GM13976 (cell line): ENCODE measurements at regions not wholly inside any gene's neighbourhood (a gene's known extent, or its start where the extent isn't known, plus 50 kb on each side); places are given as distances from the start of the nearest gene placed in this dataset.

Experiments
- DNase-seq: peaks from one replicate; pipeline ENCODE4 v3.0.0; 2012; ENCODE audit warnings: low spot score
- in situ Hi-C: fragments of 300-500 bp; cut with MboI; formaldehyde crosslinking; loops from one replicate; pipeline ENCODE4 v1.12.0; 2022; ENCODE audit warnings: low sequenced_read_pairs, mixed read lengths, inconsistent platforms; ENCODE audit not compliant: unreplicated experiment
- TF ChIP-seq, protein P1 (sequence below): IDR thresholded peaks from 2 replicates; pipeline ENCODE4 v1.5.1; 2012; ENCODE audit warnings: borderline replicate concordance, mild to moderate bottlenecking; ENCODE audit not compliant: insufficient read depth; ENCODE audit errors: extremely low read depth, missing control alignments, control extremely low read depth

DNA sequence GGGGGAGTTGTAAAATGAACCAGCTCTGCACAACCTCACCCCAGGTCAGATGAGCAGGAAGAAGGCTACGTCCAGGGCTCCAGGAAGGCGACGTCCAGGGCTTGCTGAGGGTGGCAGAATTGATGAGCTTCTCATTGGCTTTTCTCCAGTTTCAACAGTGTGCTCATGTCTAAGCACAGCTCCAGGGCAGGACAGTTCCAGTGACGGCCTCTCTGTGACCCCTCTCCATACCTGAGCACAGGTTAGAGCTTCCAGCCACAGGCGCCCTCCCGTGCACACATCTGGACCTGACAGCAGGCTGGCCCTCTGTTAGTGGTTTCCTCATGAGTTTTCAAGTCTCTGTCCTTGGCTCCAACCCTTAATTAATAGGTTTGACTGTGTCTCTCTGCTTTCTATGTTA lies 327.6 kb downstream of the ZNF516 start:
- in situ Hi-C loops, result no loop called here
- DNase-seq, result no peak

DNA sequence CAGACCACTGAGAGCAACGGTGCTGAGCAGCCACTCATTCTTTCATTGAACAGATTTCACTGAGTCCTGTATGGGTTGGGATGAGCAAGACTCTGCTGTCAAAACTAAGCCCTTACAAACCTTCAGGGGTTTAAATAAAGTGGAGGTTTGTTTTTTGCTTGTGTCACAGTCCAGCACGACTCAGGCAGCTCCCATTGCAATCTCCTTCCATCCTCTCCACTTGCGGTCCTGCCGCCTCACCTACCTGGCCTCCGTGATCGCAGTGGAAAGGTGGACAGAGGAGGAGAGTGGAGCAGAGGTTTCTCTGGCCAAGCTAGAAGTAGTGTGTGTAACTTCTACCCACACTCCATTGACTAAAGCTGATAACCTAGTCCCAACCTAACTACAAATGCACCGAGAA lies 332.2 kb downstream of the ZNF516 start:
- in situ Hi-C loops, result no loop called here
- TF ChIP-seq, protein P1, sequence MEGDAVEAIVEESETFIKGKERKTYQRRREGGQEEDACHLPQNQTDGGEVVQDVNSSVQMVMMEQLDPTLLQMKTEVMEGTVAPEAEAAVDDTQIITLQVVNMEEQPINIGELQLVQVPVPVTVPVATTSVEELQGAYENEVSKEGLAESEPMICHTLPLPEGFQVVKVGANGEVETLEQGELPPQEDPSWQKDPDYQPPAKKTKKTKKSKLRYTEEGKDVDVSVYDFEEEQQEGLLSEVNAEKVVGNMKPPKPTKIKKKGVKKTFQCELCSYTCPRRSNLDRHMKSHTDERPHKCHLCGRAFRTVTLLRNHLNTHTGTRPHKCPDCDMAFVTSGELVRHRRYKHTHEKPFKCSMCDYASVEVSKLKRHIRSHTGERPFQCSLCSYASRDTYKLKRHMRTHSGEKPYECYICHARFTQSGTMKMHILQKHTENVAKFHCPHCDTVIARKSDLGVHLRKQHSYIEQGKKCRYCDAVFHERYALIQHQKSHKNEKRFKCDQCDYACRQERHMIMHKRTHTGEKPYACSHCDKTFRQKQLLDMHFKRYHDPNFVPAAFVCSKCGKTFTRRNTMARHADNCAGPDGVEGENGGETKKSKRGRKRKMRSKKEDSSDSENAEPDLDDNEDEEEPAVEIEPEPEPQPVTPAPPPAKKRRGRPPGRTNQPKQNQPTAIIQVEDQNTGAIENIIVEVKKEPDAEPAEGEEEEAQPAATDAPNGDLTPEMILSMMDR, result no peak
- DNase-seq, result no peak

More for the DNA sequence above, 327.6 kb downstream of the ZNF516 start:
- TF ChIP-seq, protein P1, result no peak

DNA sequence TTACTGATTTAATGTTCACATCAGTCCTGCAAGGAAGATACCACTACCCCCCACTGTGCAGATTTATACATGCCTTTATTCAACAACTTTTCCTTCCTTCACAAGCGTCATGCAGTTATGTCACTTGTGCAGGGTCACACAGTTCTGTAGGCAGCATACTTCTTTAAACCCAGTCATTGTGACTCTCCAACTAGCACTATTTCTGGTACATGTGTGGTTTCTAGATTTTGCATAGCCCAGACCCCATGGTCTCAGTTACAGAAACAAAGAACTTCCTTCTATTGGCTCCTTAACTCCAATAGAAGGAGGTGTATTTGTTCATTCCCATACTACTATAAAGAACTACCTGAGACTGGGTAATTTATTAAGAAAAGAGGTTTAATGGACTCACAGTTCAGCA lies 333.1 kb downstream of the ZNF516 start:
- no peak for DNase-seq
- in situ Hi-C loops, result no loop called here
- TF ChIP-seq, protein P1, result no peak

DNA sequence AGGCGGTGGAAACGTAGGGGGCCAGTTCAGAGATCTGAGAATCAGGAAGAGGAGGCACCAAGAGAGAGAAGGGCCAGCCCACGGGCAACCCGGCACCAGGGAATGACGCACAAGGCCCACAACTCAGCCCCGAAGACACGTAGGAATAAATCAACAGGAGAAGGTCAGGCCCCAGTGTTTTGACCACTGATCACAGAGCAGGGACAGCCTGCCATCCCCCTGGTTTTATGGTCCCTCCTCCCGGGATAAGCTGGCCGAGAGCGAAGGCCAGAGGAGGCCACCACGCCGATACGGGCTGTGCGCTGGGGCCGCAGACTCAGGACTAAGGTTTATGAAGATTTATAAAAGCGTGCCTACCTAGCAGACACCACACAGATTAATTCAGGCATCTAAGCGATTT lies 341.4 kb downstream of the ZNF516 start:
- TF ChIP-seq, protein P1, result no peak
- in situ Hi-C loops, result no loop called here
- DNase-seq, result no peak

DNA sequence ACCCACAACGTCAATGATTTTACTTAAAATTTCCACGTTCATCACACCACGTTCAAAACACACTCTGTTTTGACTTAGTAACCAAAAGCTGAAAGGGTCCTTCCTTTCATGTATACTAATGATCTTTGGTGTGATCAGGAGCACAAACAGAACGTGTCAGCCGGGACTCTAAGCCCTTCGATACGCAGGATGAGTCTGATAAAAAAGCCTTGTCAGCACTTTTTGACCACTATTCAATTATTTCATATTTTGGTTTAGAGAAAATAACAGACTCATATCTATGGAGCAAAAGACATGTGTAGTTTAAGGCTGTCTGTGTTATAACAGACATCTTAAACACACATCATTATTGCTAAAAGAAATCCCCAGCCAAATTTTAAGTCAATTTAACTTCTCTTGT lies 345.3 kb downstream of the ZNF516 start:
- in situ Hi-C loops, result no loop called here
- no peak for DNase-seq
- TF ChIP-seq, protein P1, result no peak

DNA sequence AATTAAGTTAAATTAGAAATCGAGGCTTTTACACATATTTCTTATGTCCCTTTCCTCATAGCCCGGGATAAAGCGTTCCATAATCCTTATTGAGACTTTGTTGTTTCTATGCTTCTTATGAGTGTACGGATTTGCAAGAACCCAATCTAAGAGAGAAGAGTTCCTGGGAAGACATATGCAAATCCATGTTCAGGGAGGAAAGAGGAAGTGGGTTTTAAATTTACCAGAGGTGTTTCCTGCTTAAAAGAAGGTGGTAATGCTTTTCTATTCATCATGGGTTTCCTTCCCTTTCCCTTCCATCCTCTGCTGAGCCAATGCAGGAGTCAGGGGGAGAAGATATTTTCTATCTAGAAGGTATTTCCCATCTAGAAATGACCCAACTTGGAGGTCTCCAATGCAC lies 345.8 kb downstream of the ZNF516 start:
- in situ Hi-C loops, result no loop called here
- TF ChIP-seq, protein P1, result no peak
- no peak for DNase-seq
